HG02588 (cell line): ENCODE measurements at regions not wholly inside any gene's neighbourhood (a gene's known extent, or its start where the extent isn't known, plus 50 kb on each side); places are given as distances from the start of the nearest gene placed in this dataset.
"Not testable (repeated sequence)": the region's sequence is repeated elsewhere in the genome, so short reads cannot be mapped to it uniquely, and the experiment has no call there.

Experiments used
- ATAC-seq: cut with Tn5 transposase; IDR thresholded peaks from one replicate; pipeline ENCODE4 v1.9.1; 2021; ENCODE audit warnings: mild to moderate bottlenecking, moderate library complexity; ENCODE audit not compliant: unreplicated experiment

DNA sequence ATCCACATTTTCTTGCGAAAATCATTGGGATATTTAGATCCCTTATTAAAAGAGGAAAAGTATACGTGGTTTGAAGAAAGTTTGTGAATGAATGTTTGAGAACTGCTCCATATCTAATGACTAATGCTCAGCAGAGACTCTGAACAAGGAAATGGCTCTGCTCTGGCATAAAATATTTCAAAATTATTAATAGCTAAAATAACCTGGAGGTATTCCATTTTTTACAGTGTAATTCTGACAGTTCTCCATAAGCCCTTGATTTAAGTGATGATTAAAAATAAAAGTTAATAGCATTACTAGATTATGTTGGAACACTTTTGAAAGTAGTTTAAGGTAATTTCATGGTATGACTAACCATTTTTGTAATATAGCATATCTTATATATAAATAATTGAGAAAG, 1276.9 kb upstream of the TENM3 start:
- ATAC-seq = no peak

DNA sequence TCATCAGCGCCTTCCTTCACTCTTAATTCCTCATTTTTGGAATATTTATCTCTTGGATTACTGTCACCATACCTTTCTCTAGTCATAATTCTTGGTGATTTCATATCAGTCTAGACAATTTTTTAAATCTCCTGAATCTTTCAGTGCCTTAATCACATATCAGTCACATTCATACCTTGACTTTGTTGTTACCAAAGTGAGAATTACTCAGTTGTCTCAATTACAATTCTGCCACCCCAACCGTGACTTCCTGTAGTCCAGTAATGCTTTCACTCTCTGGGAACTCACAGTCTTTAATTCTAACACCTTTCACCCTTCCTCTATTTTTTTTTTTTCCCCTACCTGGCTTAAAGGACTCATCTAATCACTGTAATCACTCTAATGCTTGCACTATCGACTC, 1275.3 kb upstream of the TENM3 start:
- no peak for ATAC-seq

DNA sequence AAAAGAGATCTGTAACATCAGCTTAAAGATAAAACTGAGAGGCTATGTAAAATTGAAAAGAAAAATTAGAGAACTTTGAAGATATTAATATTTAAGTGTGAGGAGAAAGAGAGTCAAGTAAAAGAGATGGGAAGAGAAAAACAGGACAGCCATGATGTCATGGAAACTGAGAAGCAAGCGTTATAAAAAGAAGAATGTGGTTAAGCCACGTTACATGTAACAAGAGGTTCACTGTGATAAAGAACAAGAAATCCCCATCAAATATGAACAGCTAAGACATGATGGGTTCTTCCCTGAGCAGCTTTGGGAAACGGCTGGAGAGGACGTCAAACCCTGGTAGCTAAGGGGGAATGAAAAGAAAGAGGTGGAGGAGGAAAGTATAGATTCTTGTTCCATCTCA, 1269.3 kb upstream of the TENM3 start:
- no peak for ATAC-seq

DNA sequence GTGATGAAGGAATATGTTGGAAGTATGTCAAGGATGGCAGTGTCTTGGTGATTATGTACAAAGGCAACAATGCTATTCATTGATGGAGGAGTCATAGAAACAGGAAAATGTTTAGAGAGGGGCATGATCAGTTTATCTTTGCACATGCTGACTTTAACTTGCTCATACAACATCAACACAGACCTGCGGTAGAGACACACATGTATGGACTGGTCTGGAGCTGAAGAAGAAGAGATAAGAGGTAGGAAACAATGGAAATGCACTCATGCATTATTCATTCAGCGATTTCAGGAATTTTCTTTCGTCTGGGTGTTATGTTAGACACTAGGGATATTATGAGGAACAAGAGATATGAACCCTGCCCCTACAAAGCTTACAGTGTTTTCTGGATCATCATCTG, 1252.3 kb upstream of the TENM3 start:
- ATAC-seq = no peak

DNA sequence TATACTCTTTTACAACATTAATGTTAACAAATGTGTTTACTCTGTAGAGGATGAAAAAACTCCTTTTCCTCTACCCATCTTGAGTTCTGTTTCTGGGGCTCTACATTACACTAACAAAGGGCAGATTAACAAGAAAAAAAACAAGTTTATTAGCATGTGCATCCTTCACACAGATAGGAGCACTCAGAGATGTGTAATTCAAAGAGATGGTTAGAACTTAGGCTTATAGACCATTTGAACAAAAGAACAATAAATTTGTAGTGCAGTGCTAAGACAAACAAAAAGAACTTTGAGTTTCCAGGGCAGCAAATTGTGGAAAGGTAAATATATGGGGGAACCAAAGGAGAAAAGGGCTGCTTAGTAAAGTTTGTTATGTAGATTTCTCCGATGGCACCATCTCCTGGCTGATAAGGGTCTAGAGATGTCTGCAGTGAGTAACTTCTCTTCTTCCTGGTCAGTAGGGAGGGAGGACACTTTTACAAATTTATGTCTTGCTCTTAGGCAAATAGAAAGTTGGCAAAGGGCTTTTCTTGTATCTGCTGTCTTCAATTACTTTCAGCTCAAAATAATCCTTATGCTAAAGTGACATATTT, 1249.9 kb upstream of the TENM3 start:
- ATAC-seq = no peak

DNA sequence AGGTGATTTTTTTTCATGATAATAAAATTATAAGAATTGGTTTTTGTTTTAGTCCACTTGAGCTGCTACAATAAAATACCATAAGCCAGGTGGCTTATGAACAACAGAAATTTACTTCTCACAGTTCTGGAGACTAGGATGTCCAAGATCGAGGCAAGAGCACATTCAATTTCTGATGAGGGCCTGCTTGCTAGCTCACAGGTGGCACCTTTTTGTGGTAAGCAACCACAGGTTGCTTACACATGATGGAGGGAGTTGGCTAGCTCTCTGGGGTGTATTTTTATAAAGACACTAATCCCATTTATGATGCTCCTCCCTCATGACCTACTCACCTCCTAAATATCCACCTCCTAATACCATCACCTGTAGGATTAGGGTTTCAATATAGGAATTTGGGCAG, 1248.5 kb upstream of the TENM3 start:
- ATAC-seq = no peak

DNA sequence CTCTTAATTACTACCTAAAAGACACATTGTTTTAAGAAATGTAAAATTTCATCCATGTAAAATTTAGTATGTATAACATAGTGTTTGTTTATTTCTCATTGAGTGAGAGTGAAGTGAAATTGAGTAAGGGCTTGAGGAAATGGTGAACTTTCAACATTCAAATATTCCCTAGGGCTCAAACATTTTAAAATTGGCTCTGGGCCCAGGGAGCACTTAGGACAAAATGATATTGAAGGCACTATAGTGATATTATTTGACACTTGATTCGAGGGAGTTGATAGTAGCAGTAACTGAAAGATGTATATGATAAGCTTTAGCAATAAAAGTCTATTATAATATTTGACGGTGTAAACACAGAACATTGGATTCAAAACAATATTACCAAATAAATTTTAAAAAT, 1244.0 kb upstream of the TENM3 start:
- ATAC-seq = no peak

DNA sequence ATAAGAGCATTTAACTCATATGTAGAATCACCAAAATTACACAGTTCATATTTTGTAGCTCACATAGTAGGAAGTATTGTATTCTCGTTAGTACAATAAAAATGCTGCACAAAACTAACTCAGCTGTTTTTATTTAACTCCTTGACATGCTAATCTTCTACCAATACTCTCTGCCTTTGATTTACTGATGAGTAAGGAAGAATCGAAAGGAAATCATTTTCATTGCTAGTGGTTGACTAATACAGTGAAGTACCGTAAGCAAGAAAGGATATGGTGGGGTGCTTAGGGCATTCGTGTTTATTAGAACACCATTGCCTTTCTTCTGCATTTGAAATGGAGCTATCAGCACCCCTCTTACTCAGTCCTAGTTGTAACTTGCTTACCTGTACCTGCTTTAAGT, 1239.1 kb upstream of the TENM3 start:
- no peak for ATAC-seq

DNA sequence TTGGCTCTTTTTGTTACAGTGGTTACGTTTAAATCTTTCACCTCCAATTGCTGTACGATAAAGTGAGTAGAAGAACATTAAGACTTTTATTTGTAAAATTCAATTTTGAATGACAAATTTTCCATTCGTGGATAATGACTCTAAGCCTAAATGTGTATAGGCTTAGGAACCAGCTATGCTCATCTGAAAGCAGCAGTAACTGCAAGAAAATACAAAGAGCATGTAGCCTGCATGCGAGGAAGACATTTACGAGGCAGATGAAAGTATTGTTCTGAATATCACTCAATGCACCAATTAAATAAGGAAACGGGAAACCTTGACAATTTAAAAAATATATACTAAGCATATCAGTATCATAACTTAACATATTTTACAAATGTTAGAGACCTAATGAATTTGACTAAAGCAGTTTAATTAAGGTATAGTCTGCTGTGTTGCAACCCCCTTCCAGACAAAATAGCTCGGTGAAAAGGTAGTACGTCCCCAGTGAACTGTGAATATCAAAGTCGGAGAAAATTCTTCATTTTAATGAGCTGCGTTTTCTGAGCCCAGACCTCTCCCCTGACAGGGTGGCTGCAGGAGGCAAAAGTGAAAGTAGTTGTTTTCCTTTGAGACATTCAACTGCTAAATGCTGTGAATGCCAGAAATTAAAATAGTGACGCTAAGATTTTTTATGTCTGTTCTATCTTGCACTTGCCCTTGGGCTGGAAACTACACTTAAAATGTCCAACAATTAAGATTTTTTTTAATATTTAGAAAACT, 1236.5 kb upstream of the TENM3 start:
- no peak for ATAC-seq

DNA sequence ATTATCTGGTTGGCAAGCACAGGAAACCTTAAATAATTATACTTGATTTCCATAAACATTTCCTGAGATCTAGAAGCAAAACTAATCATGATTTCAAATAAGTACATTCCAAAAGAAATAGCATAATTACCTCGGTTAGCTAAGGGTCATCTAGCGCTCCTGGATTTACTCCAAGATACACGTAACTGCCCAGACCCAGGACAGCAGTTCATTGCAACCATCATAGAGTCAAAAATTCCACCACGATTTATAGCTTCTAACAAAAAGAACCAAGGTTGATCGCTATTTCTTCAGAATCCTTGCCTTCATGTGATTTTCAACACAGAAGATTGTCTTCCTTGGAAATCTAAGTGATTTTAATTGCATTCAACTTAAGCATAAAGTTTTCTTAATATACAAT, 1235.5 kb upstream of the TENM3 start:
- ATAC-seq = no peak

DNA sequence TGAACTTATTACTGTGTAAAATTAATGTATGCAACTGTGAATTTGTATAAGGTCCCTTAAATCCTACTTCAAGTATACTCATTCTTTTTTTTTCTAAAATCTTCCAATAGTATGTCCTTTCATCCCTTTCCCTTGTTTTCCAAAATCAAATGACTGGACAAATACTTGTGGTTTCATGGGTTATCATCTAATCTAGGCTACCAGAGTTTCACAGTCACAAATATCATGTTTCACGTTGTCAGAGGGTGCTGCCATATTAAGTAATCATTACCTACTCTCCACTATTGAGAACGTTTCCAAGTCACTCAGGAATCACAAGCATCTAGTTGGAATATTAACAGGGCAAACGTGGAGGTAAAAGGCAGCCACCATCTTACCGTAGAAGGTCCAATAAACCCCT, 1235.0 kb upstream of the TENM3 start:
- ATAC-seq = no peak

DNA sequence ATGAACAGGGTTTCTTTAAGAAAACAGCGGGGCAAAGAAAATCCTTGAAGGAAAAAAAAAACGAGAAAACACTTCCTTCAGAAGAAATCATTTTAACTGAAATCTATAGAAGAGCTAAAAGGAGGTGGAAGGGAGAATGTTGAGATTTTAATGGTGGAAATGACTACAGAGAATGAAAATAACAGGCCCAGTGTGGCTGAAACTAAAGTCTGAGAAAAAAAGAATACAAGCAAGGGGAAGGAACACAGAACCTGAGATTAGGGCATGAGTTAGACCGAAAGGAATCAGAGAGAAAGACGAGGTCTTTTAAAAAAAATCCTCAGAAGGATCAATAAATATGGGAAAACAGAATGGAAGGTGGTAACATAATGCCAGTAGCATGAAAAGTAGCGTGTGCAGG, 1230.0 kb upstream of the TENM3 start:
- ATAC-seq = no peak

DNA sequence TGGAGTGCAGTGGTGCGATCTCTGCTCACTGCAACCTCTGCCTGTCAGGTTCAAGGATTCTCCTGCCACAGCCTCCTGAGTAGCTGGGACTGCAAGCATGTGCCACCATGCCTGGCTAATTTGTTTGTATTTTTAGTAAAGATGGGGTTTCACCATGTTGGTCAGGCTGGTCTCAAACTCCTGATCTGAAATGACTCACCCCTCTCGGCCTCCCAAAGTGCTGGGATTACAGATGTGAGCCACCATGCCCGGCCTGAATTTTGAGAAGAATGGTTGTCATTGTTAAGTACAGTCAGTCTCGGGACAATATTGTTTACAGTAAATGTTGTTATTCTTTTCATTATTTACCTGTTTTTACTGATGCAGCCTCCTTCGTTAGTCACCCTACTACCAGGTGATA, 1226.2 kb upstream of the TENM3 start:
- no peak for ATAC-seq

DNA sequence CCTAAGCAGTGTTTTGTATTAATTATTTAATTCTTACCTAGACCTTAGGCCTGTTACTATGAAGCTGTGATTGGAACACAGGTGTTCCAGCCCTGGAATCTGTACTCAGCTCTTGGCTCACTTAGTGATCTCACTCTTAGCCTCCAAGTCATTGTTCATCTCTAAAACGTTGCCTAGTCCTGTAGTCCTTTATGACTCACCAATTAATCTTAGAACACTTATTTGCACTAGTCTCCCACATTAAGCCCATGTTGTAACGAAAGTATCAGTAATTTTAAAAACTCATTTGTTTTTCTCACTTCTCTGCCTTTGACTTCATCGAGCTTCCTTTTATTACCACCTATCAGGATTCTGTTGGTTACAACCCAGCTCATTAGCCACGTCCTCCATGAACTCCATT, 1224.7 kb upstream of the TENM3 start:
- ATAC-seq = no peak

DNA sequence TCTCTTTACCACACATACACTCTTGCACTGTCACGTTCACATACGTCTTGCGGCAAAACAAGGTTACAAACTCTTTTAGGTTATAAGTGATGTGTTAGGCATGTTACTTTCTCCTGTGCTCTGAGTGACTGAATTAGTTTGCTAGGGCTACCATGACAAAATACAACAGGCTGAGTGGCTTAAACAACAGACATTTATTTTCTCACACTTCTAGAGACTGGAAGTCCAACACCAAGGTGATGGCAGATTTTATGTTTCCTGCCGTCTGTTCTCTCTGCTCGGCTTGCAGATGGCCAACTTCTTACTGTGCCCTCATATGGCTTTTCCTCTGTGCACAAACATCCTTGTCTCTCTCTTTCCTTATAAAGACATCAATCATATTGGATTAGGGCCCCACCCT, 1224.3 kb upstream of the TENM3 start:
- no peak for ATAC-seq

DNA sequence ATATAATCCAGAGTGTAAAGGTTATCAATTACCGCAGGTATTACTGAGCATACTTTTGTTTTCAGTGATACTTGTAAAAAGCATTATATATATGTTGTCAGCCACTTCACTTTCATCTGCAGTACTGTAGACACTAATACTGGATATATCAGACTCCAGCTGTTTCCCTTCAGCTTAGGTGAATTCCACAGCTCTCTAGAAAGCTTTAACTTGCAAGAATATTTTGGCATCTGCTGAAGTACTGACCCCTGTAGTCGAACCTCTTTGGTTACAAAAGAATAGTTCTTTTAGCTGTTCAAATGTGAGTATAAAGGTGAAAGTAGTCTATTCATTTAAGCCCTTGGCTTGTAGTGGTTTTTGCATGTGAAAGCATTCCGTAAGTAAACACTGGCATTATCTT, 1222.7 kb upstream of the TENM3 start:
- ATAC-seq = no peak

DNA sequence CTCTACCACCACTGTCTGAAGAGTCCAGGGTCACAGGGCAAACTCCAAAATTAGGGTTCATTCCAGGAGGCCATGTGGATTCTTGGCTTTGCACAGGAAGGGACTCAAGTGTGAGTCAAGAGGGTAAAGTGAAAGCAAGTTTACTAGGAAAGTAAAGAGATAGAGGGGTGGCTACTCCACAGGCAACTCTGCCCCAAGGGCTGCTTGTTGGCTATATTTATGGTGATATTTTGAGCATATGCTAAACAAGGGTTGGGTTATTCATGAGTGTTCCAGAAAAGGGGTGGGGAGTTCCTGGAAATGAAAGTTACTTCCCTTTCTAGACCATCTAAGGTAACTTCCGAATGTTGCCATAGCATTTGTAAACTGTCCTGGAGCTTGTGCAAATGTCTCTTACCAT, 1222.0 kb upstream of the TENM3 start:
- no peak for ATAC-seq

DNA sequence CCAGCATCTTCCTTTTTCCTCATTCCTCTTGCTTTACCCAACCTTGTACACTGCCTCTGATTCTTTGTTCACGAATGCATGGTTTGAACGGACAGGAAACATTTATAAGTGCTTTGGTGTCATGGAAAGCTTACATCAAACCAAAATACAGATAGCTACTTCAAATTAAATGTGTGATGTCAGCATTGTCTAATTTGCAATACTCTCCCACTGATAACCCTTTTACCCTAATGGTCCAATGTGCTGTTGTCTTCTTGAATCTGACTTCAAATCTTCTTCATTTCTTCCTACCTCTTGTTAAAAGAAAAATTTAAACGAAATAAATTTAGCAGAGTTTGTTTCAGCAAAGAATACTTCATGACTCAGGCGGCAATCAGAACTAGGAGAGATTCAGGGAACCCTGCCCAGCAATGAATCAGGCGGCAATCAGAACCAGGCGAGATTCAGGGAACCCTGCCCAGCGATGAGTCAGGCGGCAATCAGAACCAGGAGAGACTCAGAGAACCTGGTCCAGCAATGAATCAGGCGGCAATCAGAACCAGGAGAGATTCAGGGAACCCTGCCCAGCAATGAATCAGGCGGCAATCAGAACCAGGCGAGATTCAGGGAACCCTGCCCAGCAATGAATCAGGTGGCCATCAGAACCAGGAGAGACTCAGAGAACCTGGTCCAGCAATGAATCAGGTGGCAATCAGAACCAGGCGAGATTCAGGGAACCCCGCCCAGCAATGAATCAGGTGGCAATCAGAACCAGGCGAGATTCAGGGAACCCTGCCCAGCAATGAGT, 1212.9 kb upstream of the TENM3 start:
- not testable (repeated sequence) for ATAC-seq

DNA sequence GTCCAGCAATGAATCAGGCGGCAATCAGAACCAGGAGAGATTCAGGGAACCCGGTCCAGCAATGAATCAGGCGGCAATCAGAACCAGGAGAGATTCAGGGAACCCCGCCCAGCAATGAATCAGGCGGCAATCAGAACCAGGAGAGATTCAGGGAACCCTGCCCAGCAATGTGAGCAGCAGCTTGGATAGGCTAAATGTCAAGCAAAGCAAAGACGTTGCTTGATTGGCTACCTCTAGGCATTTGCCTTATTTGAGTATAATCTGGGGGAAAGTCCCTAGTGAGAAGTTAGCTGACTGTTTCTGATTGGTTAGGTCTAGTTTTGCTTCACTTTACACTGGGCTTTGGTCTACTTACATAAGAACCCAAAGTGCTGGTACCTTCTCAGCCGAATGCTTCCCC, 1212.2 kb upstream of the TENM3 start:
- ATAC-seq = no peak

DNA sequence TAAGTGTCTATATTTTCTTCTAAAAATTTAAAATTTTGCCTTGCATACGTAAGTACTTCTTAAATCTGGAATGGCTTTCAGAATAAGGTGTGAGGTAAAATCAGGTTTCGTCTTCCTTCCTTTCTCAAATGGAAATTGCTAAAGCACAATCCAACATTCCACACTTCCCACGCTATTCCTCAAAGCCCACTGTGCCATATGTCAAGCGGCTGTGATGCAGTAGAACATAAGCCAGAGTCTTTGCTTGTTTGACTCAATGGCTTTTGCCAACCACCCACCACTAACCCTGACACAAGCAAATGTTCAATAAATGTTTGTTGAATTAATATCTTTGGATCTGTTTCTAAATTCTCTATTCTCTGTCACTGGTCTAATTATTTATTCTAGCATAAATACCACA, 1199.7 kb upstream of the TENM3 start:
- no peak for ATAC-seq

DNA sequence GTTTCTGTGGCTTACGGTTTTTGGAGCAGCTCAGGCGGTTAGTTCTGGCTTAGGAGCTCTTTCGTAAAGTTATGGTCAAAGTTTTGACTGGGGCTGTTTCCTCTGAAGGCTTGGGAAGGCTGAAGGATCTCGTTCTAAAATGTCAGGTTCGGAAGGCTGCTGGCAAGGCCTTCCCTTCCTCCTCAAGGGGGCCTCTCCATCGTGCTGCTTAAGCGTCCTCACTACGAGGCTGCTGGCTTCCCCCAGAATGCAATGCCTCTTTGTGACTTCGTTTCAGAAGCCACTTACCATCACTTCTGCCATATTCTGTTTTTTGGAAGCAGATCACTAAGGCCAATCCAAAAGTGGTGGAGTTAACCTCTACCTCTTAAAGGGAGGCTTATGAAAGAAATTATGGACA, 1196.4 kb upstream of the TENM3 start:
- ATAC-seq = no peak

DNA sequence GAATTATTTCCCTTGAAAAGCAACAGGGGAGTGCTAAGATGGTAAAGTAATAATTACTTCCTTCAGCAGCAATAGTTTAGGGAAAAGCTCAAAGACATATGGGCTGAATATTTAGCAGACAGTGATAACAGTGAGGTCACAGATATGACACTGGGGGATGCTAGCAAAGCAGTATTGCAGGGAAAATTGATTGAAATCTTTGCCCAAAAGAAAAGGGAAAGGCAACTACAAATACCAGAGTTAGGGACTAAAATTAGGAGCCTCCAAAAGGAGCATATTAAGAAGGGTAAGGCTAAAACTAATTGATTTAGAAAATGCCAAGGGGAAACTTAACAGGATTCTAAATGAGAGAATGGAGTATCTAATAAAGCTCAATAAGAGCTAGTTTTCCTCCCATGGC, 1191.3 kb upstream of the TENM3 start:
- ATAC-seq = no peak
